Ishikawa (cell line): ENCODE measurements at regions not wholly inside any gene's neighbourhood (a gene's known extent, or its start where the extent isn't known, plus 50 kb on each side); places are given as distances from the start of the nearest gene placed in this dataset.

Source experiments
- CEBPB ChIP-seq: IDR thresholded peaks from 2 replicates; pipeline ENCODE4 v1.6.1; 2012
- CREB1 ChIP-seq: IDR thresholded peaks from 2 replicates; pipeline ENCODE4 v1.6.1; 2012; ENCODE audit warnings: low read depth
- EGR1 ChIP-seq: IDR thresholded peaks from 2 replicates; pipeline ENCODE4 v1.6.1; 2012
- EP300 ChIP-seq: IDR thresholded peaks from 2 replicates; pipeline ENCODE4 v1.6.1; 2012; ENCODE audit warnings: borderline replicate concordance
- FOXM1 ChIP-seq: IDR thresholded peaks from 2 replicates; pipeline ENCODE4 v1.6.1; 2012; ENCODE audit warnings: low read depth, borderline replicate concordance
- MAX ChIP-seq: IDR thresholded peaks from 2 replicates; pipeline ENCODE4 v1.6.1; 2012
- NFIC ChIP-seq: IDR thresholded peaks from 2 replicates; pipeline ENCODE4 v1.6.1; 2012
- RAD21 ChIP-seq: IDR thresholded peaks from 2 replicates; pipeline ENCODE4 v1.6.1; 2012; ENCODE audit warnings: low read depth
- REST ChIP-seq: IDR thresholded peaks from 2 replicates; pipeline ENCODE4 v1.6.1; 2012; ENCODE audit warnings: low read depth, mild to moderate bottlenecking
- TAF1 ChIP-seq: IDR thresholded peaks from 2 replicates; pipeline ENCODE4 v1.6.1; 2012; ENCODE audit warnings: low read depth, mild to moderate bottlenecking
- TCF12 ChIP-seq: IDR thresholded peaks from 2 replicates; pipeline ENCODE4 v1.6.1; 2012; ENCODE audit warnings: low read depth
- TEAD4 ChIP-seq: IDR thresholded peaks from 2 replicates; pipeline ENCODE4 v1.6.1; 2012
- USF1 ChIP-seq: IDR thresholded peaks from 2 replicates; pipeline ENCODE4 v1.6.1; 2012
- YY1 ChIP-seq: IDR thresholded peaks from 2 replicates; pipeline ENCODE4 v1.6.1; 2012; ENCODE audit warnings: low read depth
- ZBTB7A ChIP-seq: IDR thresholded peaks from 2 replicates; pipeline ENCODE4 v1.6.1; 2012; ENCODE audit warnings: low read depth

GRCh38 chr4:127364397-127364796 is 268.4 kb upstream of the INTU start:
- TF ChIP-seq ZBTB7A = no peak
- TF ChIP-seq USF1 = no peak
- TF ChIP-seq YY1 = no peak
- no peak for TF ChIP-seq NFIC
- TF ChIP-seq TCF12 = no peak

- TF ChIP-seq FOXM1 (no peak), ZBTB7A (no peak), EGR1 (no peak), CEBPB (no peak), CREB1 (no peak), EP300 (no peak), USF1 (no peak), TCF12 (no peak), TAF1 (no peak), RAD21 (no peak), NFIC (no peak), YY1 (no peak), MAX (no peak), TEAD4 (no peak), REST (no peak)
Measured at GRCh38 chr4:127364911-127365310, 267.8 kb upstream of the INTU start.

- TF ChIP-seq USF1 = no peak
- TF ChIP-seq CREB1 = no peak
- TF ChIP-seq REST = no peak
- no peak for TF ChIP-seq CEBPB
- no peak for TF ChIP-seq FOXM1
- no peak for TF ChIP-seq TEAD4
- no peak for TF ChIP-seq EP300
- TF ChIP-seq TCF12 = no peak
- TF ChIP-seq TAF1 = no peak
Measured at GRCh38 chr4:127370604-127371003, 262.2 kb upstream of the INTU start.

GRCh38 chr4:127379499-127379898 is 253.3 kb upstream of the INTU start:
- TF ChIP-seq CEBPB (no peak), USF1 (no peak), REST (no peak), EP300 (no peak), RAD21 (no peak), TEAD4 (no peak), EGR1 (no peak), YY1 (no peak), CREB1 (no peak), TCF12 (no peak), MAX (no peak), ZBTB7A (no peak), FOXM1 (no peak), NFIC (no peak)

- TF ChIP-seq EP300 (no peak), REST (no peak), RAD21 (no peak), FOXM1 (no peak), CREB1 (no peak), USF1 (no peak), TAF1 (no peak), NFIC (no peak), TCF12 (no peak), EGR1 (no peak), TEAD4 (no peak), YY1 (no peak), CEBPB (no peak), ZBTB7A (no peak), MAX (no peak)
Measured at GRCh38 chr4:127383666-127384065, 249.1 kb upstream of the INTU start.
